ENCODE measurements at regions not wholly inside any gene's neighbourhood (a gene's known extent, or its start where the extent isn't known, plus 50 kb on each side); places are given as distances from the start of the nearest gene placed in this dataset.

GRCh38 chr9:103721056-103721455 lies 373.1 kb upstream of the SMC2 start:
- no peak overlapping the region for H2BK120ac ChIP-seq (replicated peaks; ENCODE audit: low read depth, low read length)
- H3K79me1 ChIP-seq (ENCODE audit: low read depth, low read length), result no peaks in the 10 kb centered on the region
- no peaks in the 10 kb centered on the region for H3K79me2 ChIP-seq (ENCODE audit: control insufficient read depth in 1 of 2, insufficient read depth in 2 of 2, low read length in 2 of 2)
- no peak overlapping the region for H3K4me2 ChIP-seq (ENCODE audit: insufficient read depth in 1 of 2, low read depth in 2 of 2, low read length in 2 of 2)
- no peak overlapping the region for H3K18ac ChIP-seq (ENCODE audit: extremely low read depth, low read length)
- no peak overlapping the region for H4K91ac ChIP-seq (replicated peaks; ENCODE audit: insufficient read length, low read length)
- H2BK20ac ChIP-seq (ENCODE audit: low read length), result no peak overlapping the region
- H3K23ac ChIP-seq (ENCODE audit: insufficient read length), result no peak overlapping the region
- H3K56ac ChIP-seq (replicated peaks; ENCODE audit: insufficient read length, low read depth, low read length), result no peak overlapping the region
- no peak for FAIRE-seq
- DNase-seq (ENCODE audit: low read depth in 1 of 2, low spot score in 2 of 2), result no peak
- no peak overlapping the region for H2BK15ac ChIP-seq (ENCODE audit: low read length)
- no peaks in the 10 kb centered on the region for H3K27me3 ChIP-seq (replicated peaks in 1 of 4; ENCODE audit: control insufficient read depth in 3 of 4, extremely low read depth in 1 of 4, insufficient read depth in 3 of 4, low read length in 3 of 4)
- no peak overlapping the region for H3K27ac ChIP-seq (ENCODE audit: low read depth, low read length)
- H3K36me3 ChIP-seq (ENCODE audit: control insufficient read depth in 2 of 4, insufficient read depth in 4 of 4, low read length in 3 of 4), result no peaks in the 10 kb centered on the region
- H4K5ac ChIP-seq (ENCODE audit: insufficient read length, low read depth, low read length), result no peak overlapping the region
- no peak overlapping the region for H2BK12ac ChIP-seq (ENCODE audit: low read depth, low read length)
- no peak overlapping the region for H4K8ac ChIP-seq (ENCODE audit: extremely low read depth, insufficient read depth, low read length)
- ChIA-PET POLR2A (ENCODE audit: partially characterized antibody) (no interaction called here), CTCF (ENCODE audit: partially characterized antibody) (no interaction called here)
- no peak overlapping the region for H2AFZ ChIP-seq (ENCODE audit: low read length)
- no peaks in the 10 kb centered on the region for H3K9me3 ChIP-seq (ENCODE audit: insufficient read depth in 2 of 2, low read depth in 1 of 2, low read length in 1 of 2)
- WGBS, 2 experiments (ENCODE audit: extremely low coverage in 1 of 2, insufficient coverage in 1 of 2, insufficient read length in 1 of 2, insufficient replicate concordance in 2 of 2, low coverage in 1 of 2, low lambda C conversion rate in 2 of 2, missing lambda C conversion rate in 1 of 2), result 90% methylated on average over 2 of the region's 2 CpGs; no CpG with 5 or more reads in 1 of the 2 experiments
- no peak overlapping the region for H2BK5ac ChIP-seq (ENCODE audit: low read depth, low read length)
- H3K14ac ChIP-seq (ENCODE audit: insufficient read length), result no peak overlapping the region
- no peaks in the 10 kb centered on the region for H3K4me1 ChIP-seq (replicated peaks in 1 of 4; ENCODE audit: control insufficient read depth in 3 of 4, insufficient read depth in 4 of 4, low read length in 3 of 4)
- no peak overlapping the region for H3K4ac ChIP-seq (replicated peaks; ENCODE audit: insufficient read length, low read depth, low read length)
- no peak overlapping the region for H3K9ac ChIP-seq (replicated peaks in 1 of 4; ENCODE audit: extremely low read depth in 1 of 4, low read depth in 3 of 4, low read length in 3 of 4)
- H3K4me3 ChIP-seq (ENCODE audit: extremely low read depth in 1 of 4, insufficient read depth in 2 of 4, low read depth in 3 of 4, low read length in 4 of 4), result no peak overlapping the region
- H3K23me2 ChIP-seq (ENCODE audit: low read depth, low read length), result no peaks in the 10 kb centered on the region
- no peaks in the 10 kb centered on the region for H4K20me1 ChIP-seq (replicated peaks in 1 of 2; ENCODE audit: control insufficient read depth in 1 of 2, insufficient read depth in 2 of 2, low read length in 2 of 2)
- H2AK5ac ChIP-seq (ENCODE audit: low read depth, low read length), result no peak overlapping the region
- TF ChIP-seq KDM1A (IDR thresholded peaks at IDR 0.05; ENCODE audit: borderline replicate concordance, low read length) (no peak), ASH2L (IDR thresholded peaks at IDR 0.05; ENCODE audit: low read length) (no peak), USF2 (IDR thresholded peaks at IDR 0.05; ENCODE audit: low read length) (no peak), NRF1 (IDR thresholded peaks at IDR 0.05; ENCODE audit: low read depth, low read length) (no peak), SP1 (IDR thresholded peaks at IDR 0.05; ENCODE audit: low read depth, low read length) (no peak), SAP30 (IDR thresholded peaks at IDR 0.05; ENCODE audit: insufficient read depth, insufficient replicate concordance, low read length) (no peak)
